Natural killer cell (primary cell): ENCODE measurements at regions not wholly inside any gene's neighbourhood (a gene's known extent, or its start where the extent isn't known, plus 50 kb on each side); places are given as distances from the start of the nearest gene placed in this dataset.

ENCODE experiments used
- ATAC-seq, 3 donors: fragments of 150-1000 bp in 2 of 3; fragments of 200-7000 bp in 1 of 3; cut with Tn5 transposase; 1 replicate in 1 of 3; 2 replicates in 2 of 3; pipeline ENCODE4 v1.10.0; 2021; ENCODE audit warnings: mild to moderate bottlenecking in 2 of 3, moderate library complexity in 2 of 3
- DNase-seq, 2 donors: peaks; one replicate each; pipeline versions ENCODE4 v3.0.0 to v3.0.0-alpha.2; 2013 to 2021; ENCODE audit warnings: mixed read lengths in 1 of 2
- H3K27ac ChIP-seq: one replicate; pipeline ENCODE4 v1.5.1; 2013; ENCODE audit warnings: mild to moderate bottlenecking, low read length
- H3K27me3 ChIP-seq: one replicate; pipeline ENCODE4 v1.6.1; 2013; ENCODE audit warnings: low read length; ENCODE audit not compliant: control insufficient read depth, insufficient read depth
- H3K36me3 ChIP-seq: one replicate; pipeline ENCODE4 v1.6.1; 2013; ENCODE audit warnings: low read length; ENCODE audit not compliant: control insufficient read depth, insufficient read depth
- H3K4me1 ChIP-seq: one replicate; pipeline ENCODE4 v1.6.1; 2013; ENCODE audit warnings: low read length; ENCODE audit not compliant: control insufficient read depth, insufficient read depth
- H3K4me3 ChIP-seq: one replicate; pipeline ENCODE4 v1.5.1; 2013; ENCODE audit warnings: low read length
- H3K9me3 ChIP-seq: one replicate; pipeline ENCODE4 v1.6.1; 2013; ENCODE audit warnings: low read length; ENCODE audit not compliant: control insufficient read depth, insufficient read depth
- H3K27ac Mint-ChIP-seq, 2 donors: one replicate each; pipeline ENCODE4 v1.8.0; 2022; ENCODE audit warnings: mild to moderate bottlenecking in 2 of 2, mixed read lengths in 2 of 2, moderate library complexity in 1 of 2
- H3K27me3 Mint-ChIP-seq, 2 donors: one replicate each; pipeline ENCODE4 v1.8.0; 2022; ENCODE audit warnings: low read depth in 2 of 2, mixed read lengths in 2 of 2
- H3K36me3 Mint-ChIP-seq: one replicate; pipeline ENCODE4 v1.8.0; 2022; ENCODE audit warnings: mixed read lengths
- H3K4me1 Mint-ChIP-seq, 2 donors: one replicate each; pipeline ENCODE4 v1.8.0; 2022; ENCODE audit warnings: mixed read lengths in 2 of 2
- H3K4me3 Mint-ChIP-seq: one replicate; pipeline ENCODE4 v1.8.0; 2022; ENCODE audit warnings: mild to moderate bottlenecking, moderate library complexity, mixed read lengths
- H3K9me3 Mint-ChIP-seq, 2 donors: one replicate each; pipeline ENCODE4 v1.8.0; 2022; ENCODE audit warnings: mixed read lengths in 2 of 2
- CTCF ChIP-seq: fragments of 200-600 bp; IDR thresholded peaks from one replicate; pipeline ENCODE4 v1.8.0; 2022; ENCODE audit warnings: antibody characterized with exemption
- WGBS: methylation state at CpG from one replicate; pipeline ENCODE4 v1.1.7; 2013; ENCODE audit warnings: missing lambda C conversion rate; ENCODE audit not compliant: insufficient coverage; 5-methylcytosine and 5-hydroxymethylcytosine counted together
- intact Hi-C: fragments of 100-400 bp; cut with micrococcal nuclease; formaldehyde crosslinking; loops from one replicate; pipeline ENCODE4 v1.14.2; 2022

DNA sequence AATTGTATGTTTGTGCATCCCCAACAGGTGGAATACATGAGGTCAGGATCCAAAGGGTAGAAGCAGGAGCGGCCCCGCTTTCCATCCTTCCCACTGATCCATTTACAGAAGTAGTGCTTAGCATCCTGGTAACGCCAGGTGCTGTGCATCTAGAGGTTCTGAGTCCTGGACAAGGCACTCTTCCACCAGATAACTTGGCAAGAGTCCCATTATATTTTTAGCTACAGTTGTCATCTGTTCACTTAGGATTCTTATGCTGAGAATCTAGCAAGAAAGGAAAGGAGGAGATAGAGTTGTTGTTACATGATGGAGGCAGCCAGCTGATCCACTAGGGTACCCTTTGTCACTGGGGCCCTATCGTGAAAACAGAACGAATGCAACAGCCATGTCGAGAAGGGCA lies 389.5 kb upstream of the ZNF507 start:
- Histone ChIP-seq H3K4me1 (no peaks in the 10 kb centered on the region), H3K9me3 (no peaks in the 10 kb centered on the region), H3K4me3 (no peak overlapping the region), H3K27me3 (no peaks in the 10 kb centered on the region), H3K27ac (no peak overlapping the region), H3K36me3 (no peaks in the 10 kb centered on the region)
- no peak for DNase-seq
- TF ChIP-seq CTCF: no peak
- H3K4me1 Mint-ChIP-seq: no peaks in the 10 kb centered on the region
- intact Hi-C loops: no loop called here
- no peak overlapping the region for H3K27ac Mint-ChIP-seq
- H3K9me3 Mint-ChIP-seq: peaks cover 0 to 3% of the 10 kb centered on the region in 2 donors
- no peak for ATAC-seq
- no peak overlapping the region for H3K4me3 Mint-ChIP-seq
- no peaks in the 10 kb centered on the region for H3K36me3 Mint-ChIP-seq
- WGBS: 96% methylated on average over 6 of the region's 6 CpGs
- H3K27me3 Mint-ChIP-seq: peaks cover 0 to 2% of the 10 kb centered on the region in 2 donors

DNA sequence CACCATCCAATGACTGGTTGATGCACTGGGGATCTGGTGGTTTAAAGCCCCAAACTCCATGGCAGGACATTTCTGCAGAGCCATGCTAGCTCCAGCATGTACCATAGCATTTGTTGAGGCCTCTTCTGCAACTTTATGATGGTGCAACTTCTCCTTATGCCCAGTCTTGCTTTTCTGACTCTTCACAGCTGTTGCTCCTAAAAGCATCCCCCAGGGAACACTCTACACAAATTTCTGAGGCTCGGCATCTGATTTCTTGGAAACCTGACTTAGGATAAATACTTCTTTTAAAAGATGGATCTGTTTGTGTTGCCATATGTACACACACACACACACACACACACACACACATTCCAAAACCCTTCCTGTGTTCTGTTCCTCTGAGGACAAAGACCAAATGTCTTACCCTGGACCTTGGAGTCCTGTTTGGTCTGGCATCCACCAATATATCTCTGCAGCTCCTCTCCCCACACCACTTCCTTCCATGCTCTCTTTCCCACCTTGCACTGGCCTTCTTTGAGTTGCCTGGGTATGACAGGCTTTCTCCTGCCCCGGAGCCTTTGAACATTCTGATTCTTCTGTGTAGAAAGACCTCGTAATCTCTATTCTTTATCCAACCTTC lies 388.5 kb upstream of the ZNF507 start:
- ATAC-seq (no peak), DNase-seq (no peak)
- Mint-ChIP-seq H3K27ac (no peak overlapping the region), H3K4me1 (no peaks in the 10 kb centered on the region), H3K9me3 (peaks cover 0 to 3% of the 10 kb centered on the region in 2 donors), H3K4me3 (no peak overlapping the region), H3K36me3 (no peaks in the 10 kb centered on the region), H3K27me3 (peaks cover 0 to 2% of the 10 kb centered on the region in 2 donors)
- H3K36me3 ChIP-seq: no peaks in the 10 kb centered on the region
- no peaks in the 10 kb centered on the region for H3K27me3 ChIP-seq
- H3K9me3 ChIP-seq: no peaks in the 10 kb centered on the region
- H3K4me1 ChIP-seq: no peaks in the 10 kb centered on the region
- H3K4me3 ChIP-seq: no peak overlapping the region
- intact Hi-C loops: no loop called here
- WGBS: 82% methylated on average over 2 of the region's 3 CpGs
- no peak overlapping the region for H3K27ac ChIP-seq
- no peak for TF ChIP-seq CTCF

GRCh38 chr19:31957711-31958110 lies 387.7 kb upstream of the ZNF507 start:
- intact Hi-C loops: no loop called here
- Mint-ChIP-seq H3K4me3 (no peak overlapping the region), H3K4me1 (no peaks in the 10 kb centered on the region), H3K9me3 (peaks cover 0 to 3% of the 10 kb centered on the region in 2 donors), H3K36me3 (no peaks in the 10 kb centered on the region), H3K27ac (no peak overlapping the region), H3K27me3 (peaks cover 0 to 2% of the 10 kb centered on the region in 2 donors)
- H3K4me1 ChIP-seq: no peaks in the 10 kb centered on the region
- 73% methylated on average over 4 of the region's 4 CpGs for WGBS
- no peak overlapping the region for H3K4me3 ChIP-seq
- ATAC-seq (no peak), DNase-seq (no peak)
- H3K27me3 ChIP-seq: no peaks in the 10 kb centered on the region
- H3K36me3 ChIP-seq: no peaks in the 10 kb centered on the region
- no peaks in the 10 kb centered on the region for H3K9me3 ChIP-seq
- TF ChIP-seq CTCF: no peak
- H3K27ac ChIP-seq: no peak overlapping the region

GRCh38 chr19:31959527-31960018 lies 385.8 kb upstream of the ZNF507 start:
- WGBS: 92% methylated on average over 15 of the region's 15 CpGs
- Histone ChIP-seq H3K27ac (no peak overlapping the region), H3K36me3 (no peaks in the 10 kb centered on the region), H3K4me1 (no peaks in the 10 kb centered on the region), H3K27me3 (no peaks in the 10 kb centered on the region), H3K9me3 (no peaks in the 10 kb centered on the region), H3K4me3 (no peak overlapping the region)
- Mint-ChIP-seq H3K27me3 (peaks cover 0 to 2% of the 10 kb centered on the region in 2 donors), H3K27ac (no peak overlapping the region), H3K36me3 (no peaks in the 10 kb centered on the region), H3K9me3 (peaks cover 0 to 3% of the 10 kb centered on the region in 2 donors), H3K4me1 (no peaks in the 10 kb centered on the region), H3K4me3 (no peak overlapping the region)
- ATAC-seq (no peak), DNase-seq (no peak)
- no peak for TF ChIP-seq CTCF
- intact Hi-C loops: no loop called here
